ENCODE measurements at regions not wholly inside any gene's neighbourhood (a gene's known extent, or its start where the extent isn't known, plus 50 kb on each side); places are given as distances from the start of the nearest gene placed in this dataset.

DNA sequence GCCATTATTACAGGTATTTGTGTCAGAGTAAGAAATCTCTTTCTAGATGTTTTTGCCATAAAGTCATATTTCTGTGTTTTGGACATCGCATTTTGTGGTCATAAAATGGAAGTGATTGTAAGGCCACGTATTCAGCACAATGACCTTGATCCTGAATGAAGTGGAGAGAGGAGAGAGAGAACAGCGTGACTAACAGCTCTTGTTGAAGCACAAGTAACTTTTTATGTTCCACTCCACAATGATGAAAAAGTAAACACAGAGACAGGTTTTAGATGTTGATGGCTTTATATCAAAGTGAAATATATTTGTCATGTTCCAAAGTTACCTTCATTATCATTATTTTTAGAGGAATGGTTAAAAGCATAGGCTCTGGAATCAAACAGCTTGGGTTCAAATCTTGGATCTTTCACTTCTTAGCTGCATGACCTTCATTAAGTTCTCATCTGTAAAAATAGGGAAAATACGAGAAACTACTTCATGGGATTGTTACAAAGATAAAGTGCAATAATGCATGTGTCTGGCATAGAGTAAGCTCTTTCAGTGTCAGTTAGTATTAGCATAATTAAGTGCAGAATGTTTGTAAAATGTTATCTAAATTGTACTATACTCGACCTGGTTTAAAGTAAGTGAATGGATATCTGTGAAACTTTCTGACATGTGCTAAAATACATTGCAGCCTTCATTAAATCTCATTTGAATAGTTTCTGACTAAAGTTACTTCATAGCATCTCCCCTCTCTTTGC, 341.5 kb upstream of the DNAJC19 start:
- Histone ChIP-seq H3K27ac (ENCODE audit: low read depth in 2 of 2, low read length in 1 of 2) (peak overlapping the region in 1 of 2 experiments; percentile 47; a peak in 2 of 4 replicates), H3K4me3 (ENCODE audit: low read depth in 2 of 2, low read length in 1 of 2) (no peak overlapping the region), H3K36me3 (replicated peaks in 1 of 2; ENCODE audit: control insufficient read depth in 1 of 2, insufficient read depth in 2 of 2, low read length in 1 of 2) (no peaks in the 10 kb centered on the region), H3F3A (replicated peaks; ENCODE audit: insufficient read depth) (no peaks in the 10 kb centered on the region), H3K9me2 (no peaks in the 10 kb centered on the region), H3K9me3 (no peaks in the 10 kb centered on the region), H3K9ac (no peak overlapping the region), H3K4me2 (no peak overlapping the region), H3K27me3 (ENCODE audit: insufficient read depth) (no peaks in the 10 kb centered on the region), H2AFZ (ENCODE audit: low read depth) (no peak overlapping the region), H3K4me1 (ENCODE audit: control insufficient read depth in 1 of 2, insufficient read depth in 2 of 2, low read depth in 1 of 2, low read length in 1 of 2) (peaks cover 0 to 11% of the 10 kb centered on the region in 2 experiments; a peak in 2 of 4 replicates), H4K20me1 (ENCODE audit: insufficient read depth) (no peaks in the 10 kb centered on the region), H3K79me2 (ENCODE audit: insufficient read depth) (no peaks in the 10 kb centered on the region)
- peak; percentile 36; the same call in 1 of the 2 replicates for TF ChIP-seq RCOR1 (IDR thresholded peaks at IDR 0.05; ENCODE audit: low read length)
- no peak for TF ChIP-seq CHD2 (IDR thresholded peaks at IDR 0.05; ENCODE audit: low read length, partially characterized antibody)
- TF ChIP-seq TAF1 (IDR thresholded peaks at IDR 0.05; ENCODE audit: borderline replicate concordance, low read depth, low read length): no peak
- TF ChIP-seq EZH2phosphoT487 (IDR thresholded peaks at IDR 0.05; ENCODE audit: borderline replicate concordance, low read depth): no peak
- no peak for TF ChIP-seq ZBTB33 (IDR thresholded peaks at IDR 0.05; ENCODE audit: borderline replicate concordance, low read depth)
- peak; percentile 70 for TF ChIP-seq GATA2 (CRISPR knock-in tag; IDR thresholded peaks at IDR 0.05)
- TF ChIP-seq EP300 (IDR thresholded peaks at IDR 0.05; ENCODE audit: borderline replicate concordance in 1 of 2, low read depth in 1 of 2, low read length in 1 of 2): peak in 1 of 2 experiments; percentile 82; a peak in 2 of 4 replicates
- TF ChIP-seq MXI1 (IDR thresholded peaks at IDR 0.05; ENCODE audit: low read depth, low read length): 0 out of 2 replicates have a peak, but pooled peaks have one; percentile 29
- TF ChIP-seq USF2 (IDR thresholded peaks at IDR 0.05; ENCODE audit: borderline replicate concordance, low read depth, low read length): no peak
- no peak for TF ChIP-seq FOXJ3 (CRISPR knock-in tag; IDR thresholded peaks at IDR 0.05)
- TF ChIP-seq JUND (IDR thresholded peaks at IDR 0.05): no peak
- ChIA-PET POLR2A (no interaction called here), CTCF (interaction anchor here (1.0 to 5.9 kb wide), 5 partner anchors 13 to 1353 kb away, joined by 3 to 76 read pairs (median 5); no protein-coding TSS in a partner anchor)
- WGBS (ENCODE audit: low lambda C conversion rate): 37% methylated on average over 5 of the region's 5 CpGs
- DNase-seq: no peak

GRCh38 chr3:181330257-181330656, 340.7 kb upstream of the DNAJC19 start:
- POLR2A ChIA-PET: no interaction called here
- H3K27ac ChIP-seq (ENCODE audit: low read depth in 2 of 2, low read length in 1 of 2): no peak overlapping the region
- no peak overlapping the region for H2AFZ ChIP-seq (ENCODE audit: low read depth)
- H3K9ac ChIP-seq: no peak overlapping the region
- H3K4me3 ChIP-seq (ENCODE audit: low read depth in 2 of 2, low read length in 1 of 2): no peak overlapping the region
- H3K9me2 ChIP-seq: no peaks in the 10 kb centered on the region
- TF ChIP-seq USF2 (IDR thresholded peaks at IDR 0.05; ENCODE audit: borderline replicate concordance, low read depth, low read length): no peak
- no peak for TF ChIP-seq JUND (IDR thresholded peaks at IDR 0.05)
- TF ChIP-seq, protein P1, sequence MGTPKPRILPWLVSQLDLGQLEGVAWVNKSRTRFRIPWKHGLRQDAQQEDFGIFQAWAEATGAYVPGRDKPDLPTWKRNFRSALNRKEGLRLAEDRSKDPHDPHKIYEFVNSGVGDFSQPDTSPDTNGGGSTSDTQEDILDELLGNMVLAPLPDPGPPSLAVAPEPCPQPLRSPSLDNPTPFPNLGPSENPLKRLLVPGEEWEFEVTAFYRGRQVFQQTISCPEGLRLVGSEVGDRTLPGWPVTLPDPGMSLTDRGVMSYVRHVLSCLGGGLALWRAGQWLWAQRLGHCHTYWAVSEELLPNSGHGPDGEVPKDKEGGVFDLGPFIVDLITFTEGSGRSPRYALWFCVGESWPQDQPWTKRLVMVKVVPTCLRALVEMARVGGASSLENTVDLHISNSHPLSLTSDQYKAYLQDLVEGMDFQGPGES (IDR thresholded peaks at IDR 0.05; ENCODE audit: low read depth, low read length): no peak
- TF ChIP-seq FOXJ3 (CRISPR knock-in tag; IDR thresholded peaks at IDR 0.05): no peak
- TF ChIP-seq, protein P2, sequence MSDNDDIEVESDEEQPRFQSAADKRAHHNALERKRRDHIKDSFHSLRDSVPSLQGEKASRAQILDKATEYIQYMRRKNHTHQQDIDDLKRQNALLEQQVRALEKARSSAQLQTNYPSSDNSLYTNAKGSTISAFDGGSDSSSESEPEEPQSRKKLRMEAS (IDR thresholded peaks at IDR 0.05; ENCODE audit: low read depth): no peak
- TF ChIP-seq MXI1 (IDR thresholded peaks at IDR 0.05; ENCODE audit: low read depth, low read length): no peak
- TF ChIP-seq POLR2AphosphoS5 (IDR thresholded peaks at IDR 0.05; ENCODE audit: low read depth, low read length): no peak
- TF ChIP-seq NRF1 (IDR thresholded peaks at IDR 0.05; ENCODE audit: low read depth, low read length): no peak
- no peak for TF ChIP-seq ZBTB33 (IDR thresholded peaks at IDR 0.05; ENCODE audit: borderline replicate concordance, low read depth)
- TF ChIP-seq TCF12 (IDR thresholded peaks at IDR 0.05): no peak
- no peak for TF ChIP-seq EP300 (IDR thresholded peaks at IDR 0.05; ENCODE audit: borderline replicate concordance in 1 of 2, low read depth in 1 of 2, low read length in 1 of 2)
- no peaks in the 10 kb centered on the region for H3K79me2 ChIP-seq (ENCODE audit: insufficient read depth)
- WGBS (ENCODE audit: low lambda C conversion rate): 50% methylated on average over 3 of the region's 3 CpGs
- no peaks in the 10 kb centered on the region for H3F3A ChIP-seq (replicated peaks; ENCODE audit: insufficient read depth)
- H4K20me1 ChIP-seq (ENCODE audit: insufficient read depth): no peaks in the 10 kb centered on the region
- no peaks in the 10 kb centered on the region for H3K36me3 ChIP-seq (replicated peaks in 1 of 2; ENCODE audit: control insufficient read depth in 1 of 2, insufficient read depth in 2 of 2, low read length in 1 of 2)
- CTCF ChIA-PET: interaction anchor here (1.4 to 5.9 kb wide), 4 partner anchors 13 to 1354 kb away, joined by 4 to 76 read pairs (median 6); no protein-coding TSS in a partner anchor
- no peaks in the 10 kb centered on the region for H3K9me3 ChIP-seq
- H3K4me2 ChIP-seq: no peak overlapping the region
- DNase-seq: no peak
- peaks cover 0 to 11% of the 10 kb centered on the region in 2 experiments; a peak in 2 of 4 replicates for H3K4me1 ChIP-seq (ENCODE audit: control insufficient read depth in 1 of 2, insufficient read depth in 2 of 2, low read depth in 1 of 2, low read length in 1 of 2)
- H3K27me3 ChIP-seq (ENCODE audit: insufficient read depth): no peaks in the 10 kb centered on the region

All from SK-N-SH (cell line).